Astrocyte (in vitro differentiated cells and primary cell): ENCODE measurements at regions not wholly inside any gene's neighbourhood (a gene's known extent, or its start where the extent isn't known, plus 50 kb on each side); places are given as distances from the start of the nearest gene placed in this dataset.

Experiments
- DNase-seq: peaks from one replicate; pipeline ENCODE4 v3.0.0-alpha.2; 2010; ENCODE audit warnings: low read depth
- FAIRE-seq: peaks from 2 replicates; lab custom pipeline; 2011; peaks lifted over from hg19 to GRCh38; lab: Jason Lieb, UNC
- H2AFZ ChIP-seq: 2 replicates; pipeline ENCODE4 v1.6.0; 2012; ENCODE audit warnings: low read depth, low read length, inconsistent platforms
- H3K27ac ChIP-seq: 2 replicates; pipeline ENCODE4 v1.5.1; 2011; ENCODE audit warnings: low read depth, low read length, inconsistent platforms
- H3K27me3 ChIP-seq: 2 replicates; pipeline ENCODE4 v1.6.0; 2011; ENCODE audit warnings: low read length, inconsistent platforms; ENCODE audit not compliant: insufficient read depth
- H3K36me3 ChIP-seq: 2 replicates; pipeline ENCODE4 v1.5.1; 2011; ENCODE audit warnings: low read length, inconsistent platforms; ENCODE audit not compliant: insufficient read depth
- H3K4me1 ChIP-seq: 2 replicates; pipeline ENCODE4 v1.5.1; 2011; ENCODE audit warnings: low read length, inconsistent platforms; ENCODE audit not compliant: insufficient read depth
- H3K4me2 ChIP-seq: 2 replicates; pipeline ENCODE4 v1.6.0; 2012; ENCODE audit warnings: low read length, inconsistent platforms
- H3K4me3 ChIP-seq: 2 replicates; pipeline ENCODE4 v1.5.1; 2011; ENCODE audit warnings: low read depth, mild to moderate bottlenecking, low read length, inconsistent platforms; ENCODE audit not compliant: insufficient read depth
- H3K79me2 ChIP-seq: 2 replicates; pipeline ENCODE4 v1.6.0; 2012; ENCODE audit warnings: mild to moderate bottlenecking, low read length, inconsistent platforms; ENCODE audit not compliant: insufficient read depth
- H3K9ac ChIP-seq: 2 replicates; pipeline ENCODE4 v1.6.0; 2012; ENCODE audit warnings: mild to moderate bottlenecking, low read length, inconsistent platforms
- H3K9me3 ChIP-seq: 2 replicates; pipeline ENCODE4 v1.5.1; 2012; ENCODE audit warnings: low read depth, mild to moderate bottlenecking, low read length, inconsistent platforms; ENCODE audit not compliant: insufficient read depth
- H4K20me1 ChIP-seq: 2 replicates; pipeline ENCODE4 v1.6.0; 2012; ENCODE audit warnings: low read length, inconsistent platforms; ENCODE audit not compliant: insufficient read depth
- H3K27ac Mint-ChIP-seq: one replicate; pipeline ENCODE4 v1.8.0; 2021; ENCODE audit warnings: mild to moderate bottlenecking, mixed read lengths; ENCODE audit not compliant: unreplicated experiment
- H3K27me3 Mint-ChIP-seq: one replicate; pipeline ENCODE4 v1.8.0; 2021; ENCODE audit warnings: low read depth, mixed read lengths; ENCODE audit not compliant: unreplicated experiment
- H3K36me3 Mint-ChIP-seq: one replicate; pipeline ENCODE4 v1.8.0; 2021; ENCODE audit warnings: low read depth, mixed read lengths; ENCODE audit not compliant: unreplicated experiment
- H3K4me1 Mint-ChIP-seq: one replicate; pipeline ENCODE4 v1.8.0; 2021; ENCODE audit warnings: low read depth, mixed read lengths; ENCODE audit not compliant: unreplicated experiment
- H3K4me3 Mint-ChIP-seq: one replicate; pipeline ENCODE4 v1.8.0; 2021; ENCODE audit warnings: mild to moderate bottlenecking, moderate library complexity, mixed read lengths; ENCODE audit not compliant: unreplicated experiment
- H3K9me3 Mint-ChIP-seq: one replicate; pipeline ENCODE4 v1.8.0; 2021; ENCODE audit warnings: mild to moderate bottlenecking, mixed read lengths; ENCODE audit not compliant: unreplicated experiment
- CTCF ChIP-seq: IDR thresholded peaks from 2 replicates; pipeline ENCODE4 v1.5.1; 2011; ENCODE audit warnings: low read depth, mild to moderate bottlenecking, inconsistent platforms, low read length, moderate library complexity; ENCODE audit not compliant: insufficient read depth
- EZH2 ChIP-seq: IDR thresholded peaks from 2 replicates; pipeline ENCODE4 v1.6.1; 2012; ENCODE audit warnings: mild to moderate bottlenecking, low read length, inconsistent platforms; ENCODE audit not compliant: insufficient read depth

DNA sequence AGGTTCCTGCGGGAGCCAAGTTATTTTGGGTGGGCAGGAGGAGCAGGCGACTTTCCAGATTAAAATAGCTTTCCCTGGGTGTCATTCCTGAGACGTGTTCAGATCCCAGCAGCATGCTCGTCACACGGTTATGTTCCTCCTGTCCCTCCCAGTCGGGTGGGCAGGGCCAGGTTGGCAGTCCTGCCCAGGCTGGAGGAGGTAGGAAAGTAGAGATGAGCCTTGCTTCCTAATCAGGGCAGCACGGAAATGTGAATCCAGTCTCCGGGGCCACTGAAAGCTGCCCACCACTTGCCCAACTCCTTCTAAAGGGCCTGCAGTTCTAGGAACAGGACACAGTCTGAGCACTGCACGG lies 137.0 kb downstream of the MRPL14 start:
- peak overlapping the region; percentile 5 for H3K4me2 ChIP-seq
- Mint-ChIP-seq H3K27me3 (peaks cover 36% of the 10 kb centered on the region), H3K27ac (no peak overlapping the region)

GRCh38 chr6:43989581-43990146 lies 137.6 kb downstream of the MRPL14 start:
- no peak overlapping the region for H3K4me3 Mint-ChIP-seq
- TF ChIP-seq CTCF = no peak
- no peak for TF ChIP-seq EZH2
- H3K9ac ChIP-seq = no peak overlapping the region

More for the DNA sequence above, 137.0 kb downstream of the MRPL14 start:
- H3K36me3 Mint-ChIP-seq = no peaks in the 10 kb centered on the region
- Histone ChIP-seq H3K36me3 (no peaks in the 10 kb centered on the region), H3K4me3 (no peak overlapping the region), H2AFZ (peak overlapping the region; percentile 21), H3K27ac (no peak overlapping the region), H3K79me2 (no peaks in the 10 kb centered on the region), H3K4me1 (peaks cover 14% of the 10 kb centered on the region), H3K9me3 (no peaks in the 10 kb centered on the region), H4K20me1 (no peaks in the 10 kb centered on the region), H3K27me3 (peaks cover 14% of the 10 kb centered on the region), H3K9ac (no peak overlapping the region)
- H3K4me1 Mint-ChIP-seq = peaks cover 18% of the 10 kb centered on the region
- no peak for TF ChIP-seq EZH2
- TF ChIP-seq CTCF = no peak
- H3K9me3 Mint-ChIP-seq = peaks cover 2% of the 10 kb centered on the region
- peak; percentile 47 for DNase-seq
- no peak overlapping the region for H3K4me3 Mint-ChIP-seq
- no peak for FAIRE-seq

GRCh38 chr6:43988801-43989200 lies 138.5 kb downstream of the MRPL14 start:
- peaks cover 16% of the 10 kb centered on the region for H3K4me1 Mint-ChIP-seq
- no peak overlapping the region for H3K27ac ChIP-seq
- no peak for DNase-seq
- H2AFZ ChIP-seq = no peak overlapping the region
- no peaks in the 10 kb centered on the region for H3K9me3 ChIP-seq
- no peaks in the 10 kb centered on the region for H4K20me1 ChIP-seq
- H3K9me3 Mint-ChIP-seq = peaks cover 4% of the 10 kb centered on the region
- no peak for FAIRE-seq
- H3K79me2 ChIP-seq = no peaks in the 10 kb centered on the region
- H3K4me2 ChIP-seq = no peak overlapping the region
- no peak overlapping the region for H3K27ac Mint-ChIP-seq
- H3K27me3 Mint-ChIP-seq = peaks cover 50% of the 10 kb centered on the region
- H3K36me3 ChIP-seq = no peaks in the 10 kb centered on the region
- no peak overlapping the region for H3K4me3 ChIP-seq
- no peak for TF ChIP-seq EZH2
- no peak for TF ChIP-seq CTCF
- H3K36me3 Mint-ChIP-seq = no peaks in the 10 kb centered on the region
- H3K27me3 ChIP-seq = peaks cover 16% of the 10 kb centered on the region
- no peak overlapping the region for H3K4me3 Mint-ChIP-seq
- no peak overlapping the region for H3K9ac ChIP-seq
- H3K4me1 ChIP-seq = peaks cover 14% of the 10 kb centered on the region

More at GRCh38 chr6:43989581-43990146, 137.6 kb downstream of the MRPL14 start:
- Histone ChIP-seq H3K9me3 (no peaks in the 10 kb centered on the region), H3K4me3 (no peak overlapping the region), H2AFZ (no peak overlapping the region), H3K36me3 (no peaks in the 10 kb centered on the region), H4K20me1 (no peaks in the 10 kb centered on the region), H3K79me2 (no peaks in the 10 kb centered on the region), H3K4me1 (peaks cover 14% of the 10 kb centered on the region), H3K4me2 (no peak overlapping the region), H3K27ac (no peak overlapping the region), H3K27me3 (peaks cover 14% of the 10 kb centered on the region)
- Mint-ChIP-seq H3K4me1 (peaks cover 18% of the 10 kb centered on the region), H3K36me3 (no peaks in the 10 kb centered on the region), H3K27me3 (peaks cover 41% of the 10 kb centered on the region), H3K27ac (no peak overlapping the region), H3K9me3 (peaks cover 2% of the 10 kb centered on the region)
- FAIRE-seq = no peak
- no peak for DNase-seq
